ENCODE measurements at regions not wholly inside any gene's neighbourhood (a gene's known extent, or its start where the extent isn't known, plus 50 kb on each side); places are given as distances from the start of the nearest gene placed in this dataset.

- TF ChIP-seq CTCF (IDR thresholded peaks at IDR 0.05; ENCODE audit: partially characterized antibody, unreplicated experiment): no peak
- DNase-seq: no peak
- Mint-ChIP-seq H3K4me3 (ENCODE audit: unreplicated experiment) (no peak overlapping the region), H3K27me3 (ENCODE audit: unreplicated experiment) (no peaks in the 10 kb centered on the region), H3K27ac (ENCODE audit: unreplicated experiment) (no peak overlapping the region), H3K4me1 (ENCODE audit: low read depth, unreplicated experiment) (no peaks in the 10 kb centered on the region), H3K9me3 (ENCODE audit: unreplicated experiment) (no peaks in the 10 kb centered on the region), H3K36me3 (ENCODE audit: unreplicated experiment) (no peaks in the 10 kb centered on the region)
These were observed 55.4 kb upstream of the SEC61G start for GRCh38 chr7:54814401-54814800.

GRCh38 chr7:54817152-54817551 lies 58.1 kb upstream of the SEC61G start:
- TF ChIP-seq CTCF (IDR thresholded peaks at IDR 0.05; ENCODE audit: partially characterized antibody, unreplicated experiment): no peak
- H3K27me3 Mint-ChIP-seq (ENCODE audit: unreplicated experiment): no peaks in the 10 kb centered on the region
- no peaks in the 10 kb centered on the region for H3K9me3 Mint-ChIP-seq (ENCODE audit: unreplicated experiment)
- no peak overlapping the region for H3K27ac Mint-ChIP-seq (ENCODE audit: unreplicated experiment)
- H3K36me3 Mint-ChIP-seq (ENCODE audit: unreplicated experiment): no peaks in the 10 kb centered on the region
- no peak overlapping the region for H3K4me3 Mint-ChIP-seq (ENCODE audit: unreplicated experiment)
- DNase-seq: no peak
- H3K4me1 Mint-ChIP-seq (ENCODE audit: low read depth, unreplicated experiment): no peaks in the 10 kb centered on the region

GRCh38 chr7:54823776-54824175 lies 64.8 kb upstream of the SEC61G start:
- no peak overlapping the region for H3K4me3 Mint-ChIP-seq (ENCODE audit: unreplicated experiment)
- no peak overlapping the region for H3K27ac Mint-ChIP-seq (ENCODE audit: unreplicated experiment)
- no peaks in the 10 kb centered on the region for H3K4me1 Mint-ChIP-seq (ENCODE audit: low read depth, unreplicated experiment)
- no peaks in the 10 kb centered on the region for H3K27me3 Mint-ChIP-seq (ENCODE audit: unreplicated experiment)
- no peaks in the 10 kb centered on the region for H3K36me3 Mint-ChIP-seq (ENCODE audit: unreplicated experiment)
- DNase-seq: no peak
- no peaks in the 10 kb centered on the region for H3K9me3 Mint-ChIP-seq (ENCODE audit: unreplicated experiment)
- TF ChIP-seq CTCF (IDR thresholded peaks at IDR 0.05; ENCODE audit: partially characterized antibody, unreplicated experiment): no peak

GRCh38 chr7:54824655-54825054 lies 65.6 kb upstream of the SEC61G start:
- Mint-ChIP-seq H3K27ac (ENCODE audit: unreplicated experiment) (no peak overlapping the region), H3K4me3 (ENCODE audit: unreplicated experiment) (no peak overlapping the region)

GRCh38 chr7:54825368-54825767 lies 66.4 kb upstream of the SEC61G start:
- DNase-seq: no peak
- Mint-ChIP-seq H3K9me3 (ENCODE audit: unreplicated experiment) (no peaks in the 10 kb centered on the region), H3K36me3 (ENCODE audit: unreplicated experiment) (peaks cover 4% of the 10 kb centered on the region), H3K27me3 (ENCODE audit: unreplicated experiment) (no peaks in the 10 kb centered on the region), H3K27ac (ENCODE audit: unreplicated experiment) (no peak overlapping the region), H3K4me1 (ENCODE audit: low read depth, unreplicated experiment) (no peaks in the 10 kb centered on the region), H3K4me3 (ENCODE audit: unreplicated experiment) (no peak overlapping the region)
- no peak for TF ChIP-seq CTCF (IDR thresholded peaks at IDR 0.05; ENCODE audit: partially characterized antibody, unreplicated experiment)

More at GRCh38 chr7:54824655-54825054, 65.6 kb upstream of the SEC61G start:
- TF ChIP-seq CTCF (IDR thresholded peaks at IDR 0.05; ENCODE audit: partially characterized antibody, unreplicated experiment): no peak
- H3K27me3 Mint-ChIP-seq (ENCODE audit: unreplicated experiment): no peaks in the 10 kb centered on the region
- H3K36me3 Mint-ChIP-seq (ENCODE audit: unreplicated experiment): peaks cover 4% of the 10 kb centered on the region
- no peaks in the 10 kb centered on the region for H3K4me1 Mint-ChIP-seq (ENCODE audit: low read depth, unreplicated experiment)
- no peak for DNase-seq
- H3K9me3 Mint-ChIP-seq (ENCODE audit: unreplicated experiment): no peaks in the 10 kb centered on the region

Data from glutamatergic neuron (in vitro differentiated cells).